Esophagus muscularis mucosa (tissue), 4 donors: ENCODE measurements at regions not wholly inside any gene's neighbourhood (a gene's known extent, or its start where the extent isn't known, plus 50 kb on each side); places are given as distances from the start of the nearest gene placed in this dataset.

Experiments
- DNase-seq: peaks from one replicate; pipeline ENCODE4 v3.0.0-alpha.2; 2017; ENCODE audit errors: extremely low spot score
- H3K27ac ChIP-seq, 4 donors: fragments of 200-600 bp; sonication (generic); replicated peaks in 1 of 4; 1 replicate in 3 of 4; 2 replicates in 1 of 4; pipeline ENCODE4 v1.5.1; 2016 to 2019; ENCODE audit warnings: mild to moderate bottlenecking in 1 of 4
- H3K27me3 ChIP-seq, 4 donors: fragments of 200-600 bp; sonication (generic); one replicate each; pipeline versions ENCODE4 v1.5.1 to v1.6.0; 2016 to 2019
- H3K36me3 ChIP-seq, 4 donors: fragments of 200-600 bp; sonication (generic); one replicate each; pipeline ENCODE4 v1.5.1; 2016 to 2019
- H3K4me1 ChIP-seq, 4 donors: fragments of 200-600 bp; sonication (generic); one replicate each; pipeline ENCODE4 v1.5.1; 2016 to 2019
- H3K4me3 ChIP-seq, 4 donors: fragments of 200-600 bp; sonication (generic); 1 replicate in 2 of 4; 2 replicates in 2 of 4; pipeline ENCODE4 v1.5.1; 2016 to 2019; ENCODE audit warnings: mild to moderate bottlenecking in 4 of 4, moderate library complexity in 1 of 4
- H3K9me3 ChIP-seq, 4 donors: fragments of 200-600 bp; sonication (generic); 1 replicate in 3 of 4; 2 replicates in 1 of 4; pipeline ENCODE4 v1.5.1; 2016 to 2019
- EP300 ChIP-seq: sonication (generic); formaldehyde crosslinking; IDR thresholded peaks from one replicate; pipeline ENCODE4 v1.6.1; 2017; ENCODE audit warnings: antibody characterized with exemption
- POLR2A ChIP-seq: fragments of 450-650 bp; IDR thresholded peaks from one replicate; pipeline ENCODE4 v1.6.1; 2017; ENCODE audit warnings: antibody characterized with exemption, moderate library complexity, mild to moderate bottlenecking, low read depth
- POLR2AphosphoS5 ChIP-seq, 2 donors: sonication (generic); formaldehyde crosslinking; IDR thresholded peaks; one replicate each; pipeline ENCODE4 v1.6.1; 2017; ENCODE audit warnings: antibody characterized with exemption in 2 of 2
- WGBS: methylation state at CpG from one replicate; pipeline ENCODE4 v1.1.5; 2018; 5-methylcytosine and 5-hydroxymethylcytosine counted together
- intact Hi-C: fragments of 100-400 bp; cut with DNase I; formaldehyde crosslinking; loops from one replicate; pipeline ENCODE4 v1.15.1; 2023
- TF ChIP-seq, protein P1 (sequence below), 3 experiments: fragments of 200-600 bp in 2 of 3; fragments of 450-650 bp in 1 of 3; sonication (generic) in 2 of 3; IDR thresholded peaks; one replicate each; pipeline ENCODE4 v1.5.1; 2017 to 2019; ENCODE audit warnings: antibody characterized with exemption in 3 of 3, mild to moderate bottlenecking in 2 of 3, moderate library complexity in 1 of 3

DNA sequence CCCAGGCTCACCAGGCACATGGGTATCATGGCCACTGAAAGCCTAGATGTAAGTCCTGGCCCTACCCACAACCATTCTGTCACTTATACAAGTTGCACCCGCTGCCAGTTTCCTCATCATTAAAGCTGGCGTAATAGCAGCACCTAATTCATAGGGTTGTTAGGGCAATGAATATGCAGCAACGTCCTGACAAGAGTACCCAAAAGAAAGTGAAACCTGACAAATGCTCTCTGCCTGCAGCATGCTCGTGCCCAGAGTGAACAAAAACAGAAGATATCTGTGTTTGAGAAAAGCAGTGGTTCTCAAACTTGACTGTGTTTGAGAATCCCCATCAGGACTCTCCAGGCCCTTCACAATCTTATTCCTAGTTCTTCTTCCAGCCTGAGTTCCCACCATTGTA lies 632.4 kb downstream of the SEMA5A start:
- Histone ChIP-seq H3K27ac (no peak overlapping the region), H3K9me3 (no peaks in the 10 kb centered on the region), H3K4me1 (no peaks in the 10 kb centered on the region), H3K4me3 (no peak overlapping the region), H3K36me3 (no peaks in the 10 kb centered on the region), H3K27me3 (no peaks in the 10 kb centered on the region)
- intact Hi-C loops = no loop called here
- DNase-seq = no peak
- WGBS = 74% methylated on average over 4 of the region's 4 CpGs
- TF ChIP-seq, protein P1, sequence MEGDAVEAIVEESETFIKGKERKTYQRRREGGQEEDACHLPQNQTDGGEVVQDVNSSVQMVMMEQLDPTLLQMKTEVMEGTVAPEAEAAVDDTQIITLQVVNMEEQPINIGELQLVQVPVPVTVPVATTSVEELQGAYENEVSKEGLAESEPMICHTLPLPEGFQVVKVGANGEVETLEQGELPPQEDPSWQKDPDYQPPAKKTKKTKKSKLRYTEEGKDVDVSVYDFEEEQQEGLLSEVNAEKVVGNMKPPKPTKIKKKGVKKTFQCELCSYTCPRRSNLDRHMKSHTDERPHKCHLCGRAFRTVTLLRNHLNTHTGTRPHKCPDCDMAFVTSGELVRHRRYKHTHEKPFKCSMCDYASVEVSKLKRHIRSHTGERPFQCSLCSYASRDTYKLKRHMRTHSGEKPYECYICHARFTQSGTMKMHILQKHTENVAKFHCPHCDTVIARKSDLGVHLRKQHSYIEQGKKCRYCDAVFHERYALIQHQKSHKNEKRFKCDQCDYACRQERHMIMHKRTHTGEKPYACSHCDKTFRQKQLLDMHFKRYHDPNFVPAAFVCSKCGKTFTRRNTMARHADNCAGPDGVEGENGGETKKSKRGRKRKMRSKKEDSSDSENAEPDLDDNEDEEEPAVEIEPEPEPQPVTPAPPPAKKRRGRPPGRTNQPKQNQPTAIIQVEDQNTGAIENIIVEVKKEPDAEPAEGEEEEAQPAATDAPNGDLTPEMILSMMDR (IDR thresholded peaks at IDR 0.05) = no peak
- TF ChIP-seq POLR2AphosphoS5 (IDR thresholded peaks at IDR 0.05) (no peak), EP300 (no peak), POLR2A (no peak)

DNA sequence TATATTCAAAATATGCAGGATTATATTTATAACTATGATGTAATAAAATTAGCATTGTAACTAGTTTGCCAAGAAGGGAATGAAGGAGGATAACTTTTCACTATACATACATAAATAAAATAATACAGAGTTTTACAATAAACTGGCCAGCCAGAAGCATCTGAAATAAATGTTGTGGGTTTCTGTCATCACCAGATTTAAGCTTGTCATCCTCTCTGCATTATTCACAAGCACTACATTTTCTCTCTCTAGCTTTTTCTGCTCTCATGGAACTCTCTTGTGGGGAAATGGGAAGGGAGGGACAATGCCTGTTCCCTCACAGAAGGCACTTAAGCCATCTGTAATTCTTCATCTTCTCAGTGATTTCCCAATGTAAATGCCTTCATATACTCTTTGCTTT lies 626.8 kb downstream of the SEMA5A start:
- no peak for DNase-seq
- Histone ChIP-seq H3K9me3 (no peaks in the 10 kb centered on the region), H3K27me3 (no peaks in the 10 kb centered on the region), H3K4me1 (no peaks in the 10 kb centered on the region), H3K36me3 (no peaks in the 10 kb centered on the region), H3K4me3 (no peak overlapping the region), H3K27ac (no peak overlapping the region)
- TF ChIP-seq POLR2AphosphoS5 (IDR thresholded peaks at IDR 0.05) (no peak), POLR2A (no peak), EP300 (no peak)
- TF ChIP-seq, protein P1 (IDR thresholded peaks at IDR 0.05) = no peak
- intact Hi-C loops = no loop called here

DNA sequence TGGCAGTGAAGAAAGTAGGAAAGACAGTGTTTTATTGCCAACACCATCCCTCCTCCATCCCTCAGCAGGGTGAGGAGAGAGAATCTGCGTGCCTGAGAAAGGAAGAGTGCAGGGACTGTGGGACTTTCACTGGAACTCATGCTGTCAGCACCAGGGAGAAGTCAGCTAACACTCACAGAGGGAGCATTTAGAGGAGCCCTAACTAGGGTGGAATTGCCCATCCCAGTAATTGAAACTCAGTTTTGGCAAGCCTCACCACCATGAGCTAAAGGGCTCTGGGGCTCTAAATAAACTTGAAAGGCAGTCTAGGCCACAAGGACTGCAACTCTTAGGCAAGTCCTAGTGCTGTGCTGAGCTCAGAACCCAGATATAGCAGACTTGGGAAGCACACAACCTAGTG lies 622.3 kb downstream of the SEMA5A start:
- H3K27me3 ChIP-seq = no peaks in the 10 kb centered on the region
- TF ChIP-seq, protein P1 (IDR thresholded peaks at IDR 0.05) = no peak
- no peak for TF ChIP-seq EP300
- no peak for TF ChIP-seq POLR2AphosphoS5 (IDR thresholded peaks at IDR 0.05)
- no peak for TF ChIP-seq POLR2A
- H3K9me3 ChIP-seq = no peaks in the 10 kb centered on the region
- intact Hi-C loops = no loop called here
- no peak overlapping the region for H3K4me3 ChIP-seq
- H3K27ac ChIP-seq = no peak overlapping the region
- no peak for DNase-seq
- WGBS = 83% methylated on average over 1 of the region's 1 CpG
- no peaks in the 10 kb centered on the region for H3K4me1 ChIP-seq
- H3K36me3 ChIP-seq = no peaks in the 10 kb centered on the region

DNA sequence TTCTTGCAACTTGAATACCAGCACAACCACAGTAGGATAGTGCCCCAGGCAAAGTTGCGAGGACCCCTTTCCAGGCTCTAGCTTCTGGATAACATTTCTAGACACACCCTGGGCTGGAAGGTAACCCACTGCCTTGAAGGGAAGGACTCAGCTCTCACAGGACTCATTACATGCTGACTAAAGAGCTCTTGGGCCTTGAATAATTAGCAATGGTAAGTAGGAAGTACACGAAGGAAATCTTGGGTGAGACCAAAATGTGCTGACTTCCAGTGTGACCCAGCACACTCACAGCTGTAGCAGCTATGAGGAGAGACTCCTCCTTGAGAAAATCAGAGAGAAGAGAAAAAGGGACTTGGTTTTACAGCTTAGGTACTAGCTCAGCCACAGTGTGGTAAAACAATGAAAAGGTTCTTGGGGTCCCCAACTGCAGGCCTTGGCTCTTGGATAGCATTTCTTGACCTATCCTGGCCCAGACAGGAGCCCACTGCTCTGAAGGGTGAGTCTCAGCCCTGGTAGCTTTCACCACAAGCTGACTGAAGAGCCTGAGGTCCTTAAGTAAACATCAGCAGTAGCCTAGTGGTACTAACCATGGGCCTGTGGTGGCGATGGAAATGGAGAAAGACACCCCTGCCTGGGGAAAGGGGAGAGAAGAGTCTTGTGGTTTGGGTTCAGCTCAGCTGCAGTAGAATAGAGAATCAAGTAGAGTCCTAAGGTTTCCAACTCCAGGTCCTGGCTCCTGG lies 621.7 kb downstream of the SEMA5A start:
- TF ChIP-seq POLR2AphosphoS5 (IDR thresholded peaks at IDR 0.05) (no peak), POLR2A (no peak), EP300 (no peak)
- TF ChIP-seq, protein P1 (IDR thresholded peaks at IDR 0.05) = no peak
- intact Hi-C loops = no loop called here

DNA sequence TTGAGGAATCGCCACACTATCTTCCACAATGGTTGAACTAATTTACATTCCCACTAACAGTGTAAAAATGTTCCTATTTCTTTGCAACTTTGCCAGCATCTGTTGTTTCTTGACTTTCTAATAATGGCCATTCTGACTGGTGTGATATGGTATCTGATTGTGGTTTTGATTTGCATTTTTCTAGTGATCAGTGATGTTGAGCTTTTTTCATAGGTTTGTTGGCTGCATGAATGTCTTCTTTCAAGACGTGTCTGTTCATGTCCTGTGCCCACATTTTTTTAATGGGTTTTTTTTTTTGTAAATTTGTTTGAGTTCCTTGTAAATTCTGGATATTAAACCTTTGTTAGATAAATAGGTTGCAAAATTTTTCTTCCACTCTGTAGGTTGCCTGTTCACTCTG lies 615.9 kb downstream of the SEMA5A start:
- no peaks in the 10 kb centered on the region for H3K27me3 ChIP-seq
- no peak overlapping the region for H3K4me3 ChIP-seq
- DNase-seq = no peak
- no peaks in the 10 kb centered on the region for H3K36me3 ChIP-seq
- peaks cover 0 to 3% (median 0%) of the 10 kb centered on the region in 4 donors for H3K9me3 ChIP-seq
- intact Hi-C loops = no loop called here
- no peak overlapping the region for H3K27ac ChIP-seq
- no peaks in the 10 kb centered on the region for H3K4me1 ChIP-seq
- 73% methylated on average over 2 of the region's 2 CpGs for WGBS
- TF ChIP-seq POLR2AphosphoS5 (IDR thresholded peaks at IDR 0.05) (no peak), EP300 (no peak)
- TF ChIP-seq, protein P1 (IDR thresholded peaks at IDR 0.05) = no peak

More for the DNA sequence above, 621.7 kb downstream of the SEMA5A start:
- Histone ChIP-seq H3K4me1 (no peaks in the 10 kb centered on the region), H3K4me3 (no peak overlapping the region), H3K36me3 (no peaks in the 10 kb centered on the region), H3K9me3 (no peaks in the 10 kb centered on the region), H3K27me3 (no peaks in the 10 kb centered on the region), H3K27ac (no peak overlapping the region)
- DNase-seq = no peak
- 68% methylated on average over 3 of the region's 3 CpGs for WGBS
